PFSK-1 (cell line): ENCODE measurements at regions not wholly inside any gene's neighbourhood (a gene's known extent, or its start where the extent isn't known, plus 50 kb on each side); places are given as distances from the start of the nearest gene placed in this dataset.

Experiments
- POLR2AphosphoS5 ChIP-seq: IDR thresholded peaks from 2 replicates; pipeline ENCODE4 v1.6.1; 2012; ENCODE audit warnings: low read depth, mild to moderate bottlenecking, control low read depth, low read length, moderate library complexity
- REST ChIP-seq, 2 experiments: IDR thresholded peaks; 2 replicates each; pipeline versions ENCODE4 v1.6.1 to v1.8.0; 2011 to 2012; ENCODE audit warnings: low read depth in 2 of 2, low read length in 2 of 2, control low read depth in 1 of 2, inconsistent platforms in 1 of 2, mild to moderate bottlenecking in 1 of 2, moderate library complexity in 1 of 2; ENCODE audit not compliant: insufficient read depth in 1 of 2
- SIN3A ChIP-seq: IDR thresholded peaks from 2 replicates; pipeline ENCODE4 v1.6.1; 2012; ENCODE audit warnings: mild to moderate bottlenecking, low read length, moderate library complexity, borderline replicate concordance; ENCODE audit not compliant: insufficient read depth

- TF ChIP-seq REST (IDR thresholded peaks at IDR 0.05; ENCODE audit: insufficient read depth in 1 of 2, low read depth in 2 of 2, low read length in 2 of 2) = no peak
- TF ChIP-seq POLR2AphosphoS5 = no peak
- no peak for TF ChIP-seq SIN3A
Measured at GRCh38 chr20:17882065-17882833, 86.3 kb downstream of the SNX5 start.
